ENCODE measurements at regions not wholly inside any gene's neighbourhood (a gene's known extent, or its start where the extent isn't known, plus 50 kb on each side); places are given as distances from the start of the nearest gene placed in this dataset.

GRCh38 chr6:91804981-91805380 lies 1218.1 kb upstream of the MAP3K7 start:
- DNase-seq (ENCODE audit: low spot score): no peak

- no peak for DNase-seq (ENCODE audit: low spot score)
These were observed 1215.6 kb upstream of the MAP3K7 start for GRCh38 chr6:91802431-91802830.

GRCh38 chr6:91796603-91797002 lies 1209.7 kb upstream of the MAP3K7 start:
- no peak for DNase-seq (ENCODE audit: low spot score)

- DNase-seq (ENCODE audit: low spot score): no peak
These were observed 1201.6 kb upstream of the MAP3K7 start for GRCh38 chr6:91788501-91788900.

- no peak for DNase-seq (ENCODE audit: low spot score)
These were observed 1199.8 kb upstream of the MAP3K7 start for GRCh38 chr6:91786474-91787184.

GRCh38 chr6:91782802-91783201 lies 1195.9 kb upstream of the MAP3K7 start:
- DNase-seq (ENCODE audit: low spot score): no peak

- no peak for DNase-seq (ENCODE audit: low spot score)
These were observed 1195.1 kb upstream of the MAP3K7 start for GRCh38 chr6:91781946-91782345.

- no peak for DNase-seq (ENCODE audit: low spot score)
These were observed 1193.4 kb upstream of the MAP3K7 start for GRCh38 chr6:91780270-91780669.

GRCh38 chr6:91761621-91762020 lies 1174.7 kb upstream of the MAP3K7 start:
- DNase-seq (ENCODE audit: low spot score): no peak

- no peak for DNase-seq (ENCODE audit: low spot score)
These were observed 1167.8 kb upstream of the MAP3K7 start for GRCh38 chr6:91754691-91755090.

GRCh38 chr6:91751526-91751925 lies 1164.7 kb upstream of the MAP3K7 start:
- no peak for DNase-seq (ENCODE audit: low spot score)

- no peak for DNase-seq (ENCODE audit: low spot score)
These were observed 1157.7 kb upstream of the MAP3K7 start for GRCh38 chr6:91744566-91744965.

GRCh38 chr6:91743756-91744155 lies 1156.9 kb upstream of the MAP3K7 start:
- DNase-seq (ENCODE audit: low spot score): no peak

GRCh38 chr6:91731939-91732338 lies 1145.1 kb upstream of the MAP3K7 start:
- DNase-seq (ENCODE audit: low spot score): no peak

- no peak for DNase-seq (ENCODE audit: low spot score)
These were observed 1143.8 kb upstream of the MAP3K7 start for GRCh38 chr6:91730710-91731109.

GRCh38 chr6:91720324-91720723 lies 1133.5 kb upstream of the MAP3K7 start:
- no peak for DNase-seq (ENCODE audit: low spot score)

GRCh38 chr6:91719414-91719813 lies 1132.5 kb upstream of the MAP3K7 start:
- no peak for DNase-seq (ENCODE audit: low spot score)

- DNase-seq (ENCODE audit: low spot score): no peak
These were observed 1131.3 kb upstream of the MAP3K7 start for GRCh38 chr6:91718198-91718597.

GRCh38 chr6:91717094-91717493 lies 1130.2 kb upstream of the MAP3K7 start:
- DNase-seq (ENCODE audit: low spot score): no peak

- no peak for DNase-seq (ENCODE audit: low spot score)
These were observed 1129.5 kb upstream of the MAP3K7 start for GRCh38 chr6:91716361-91716760.

- DNase-seq (ENCODE audit: low spot score): no peak
These were observed 1128.4 kb upstream of the MAP3K7 start for GRCh38 chr6:91715171-91715805.

- no peak for DNase-seq (ENCODE audit: low spot score)
These were observed 1127.0 kb upstream of the MAP3K7 start for GRCh38 chr6:91713911-91714310.

- DNase-seq (ENCODE audit: low spot score): no peak
These were observed 1124.6 kb upstream of the MAP3K7 start for GRCh38 chr6:91711518-91711917.

- DNase-seq (ENCODE audit: low spot score): no peak
These were observed 1123.5 kb upstream of the MAP3K7 start for GRCh38 chr6:91710342-91710741.

Measured in HuH-7 (cell line).